ENCODE measurements at regions not wholly inside any gene's neighbourhood (a gene's known extent, or its start where the extent isn't known, plus 50 kb on each side); places are given as distances from the start of the nearest gene placed in this dataset.

- TF ChIP-seq EZH2 (IDR thresholded peaks at IDR 0.05; ENCODE audit: low read length, unreplicated experiment) (no peak), CTCF (conservative IDR thresholded peaks at IDR 0.05; ENCODE audit: low read depth, low read length) (no peak), EZH2phosphoT487 (IDR thresholded peaks at IDR 0.05; ENCODE audit: borderline replicate concordance, low read length) (no peak)
Measured at GRCh38 chr9:91001146-91001611, 199.6 kb downstream of the SYK start.

Measured in PC-3 (cell line).